Gastrocnemius medialis (tissue), 4 donors: ENCODE measurements at regions not wholly inside any gene's neighbourhood (a gene's known extent, or its start where the extent isn't known, plus 50 kb on each side); places are given as distances from the start of the nearest gene placed in this dataset.
"Not testable (repeated sequence)": the region's sequence is repeated elsewhere in the genome, so short reads cannot be mapped to it uniquely, and the experiment has no call there.

Experiments used
- ATAC-seq, 2 donors: fragments of 150-250 bp; one replicate each; pipeline ENCODE4 v1.9.1; 2016
- DNase-seq, 2 donors: peaks; one replicate each; pipeline ENCODE4 v3.0.0-alpha.2; 2019
- H3K27ac ChIP-seq, 4 donors: fragments of 200-600 bp; sonication (generic); 1 replicate in 1 of 4; 2 replicates in 3 of 4; pipeline ENCODE4 v1.5.1; 2016 to 2018; ENCODE audit warnings: mild to moderate bottlenecking in 2 of 4, moderate library complexity in 1 of 4
- H3K27me3 ChIP-seq, 3 donors: fragments of 200-600 bp; sonication (generic) in 2 of 3; 1 replicate in 1 of 3; 2 replicates in 2 of 3; pipeline versions ENCODE4 v1.5.1 to v1.6.0; 2016 to 2019; ENCODE audit warnings: mild to moderate bottlenecking in 1 of 3, moderate library complexity in 1 of 3
- H3K36me3 ChIP-seq, 2 donors: fragments of 200-600 bp; sonication (generic) in 1 of 2; one replicate each; pipeline ENCODE4 v1.5.1; 2017 to 2018
- H3K4me1 ChIP-seq, 2 donors: fragments of 200-600 bp; sonication (generic) in 1 of 2; one replicate each; pipeline ENCODE4 v1.5.1; 2016 to 2017; ENCODE audit warnings: mild to moderate bottlenecking in 2 of 2
- H3K4me3 ChIP-seq, 4 donors: fragments of 200-600 bp; sonication (generic) in 3 of 4; 1 replicate in 1 of 4; 2 replicates in 3 of 4; pipeline ENCODE4 v1.5.1; 2016 to 2019; ENCODE audit warnings: mild to moderate bottlenecking in 2 of 4
- H3K9me3 ChIP-seq, 3 donors: fragments of 200-600 bp; sonication (generic) in 2 of 3; 1 replicate in 1 of 3; 2 replicates in 2 of 3; pipeline ENCODE4 v1.5.1; 2016 to 2019
- CTCF ChIP-seq, 5 experiments: fragments of 450-650 bp in 3 of 5; fragments of 200-600 bp in 2 of 5; sonication (generic) in 2 of 5; IDR thresholded peaks in 4 of 5; conservative IDR thresholded peaks in 1 of 5; 1 replicate in 4 of 5; 2 replicates in 1 of 5; pipeline ENCODE4 v1.5.1; 2016 to 2019; ENCODE audit warnings: antibody characterized with exemption in 5 of 5, mild to moderate bottlenecking in 3 of 5, moderate library complexity in 3 of 5
- POLR2A ChIP-seq, 2 donors: fragments of 450-650 bp; IDR thresholded peaks; one replicate each; pipeline ENCODE4 v1.6.1; 2017; ENCODE audit warnings: antibody characterized with exemption in 2 of 2, mild to moderate bottlenecking in 2 of 2, moderate library complexity in 2 of 2
- in situ Hi-C, 4 donors: fragments of 200-750 bp; cut with MboI; loops; one replicate each; pipeline versions ENCODE4 v1.15.0 to v1.8.0; 2017; ENCODE audit warnings: low sequenced_read_pairs in 4 of 4
- intact Hi-C: fragments of 100-400 bp; cut with DNase I; formaldehyde crosslinking; loops from one replicate; pipeline ENCODE4 v1.15.1; 2023; ENCODE audit warnings: low total_unique reads

- H3K4me1 ChIP-seq = no peaks in the 10 kb centered on the region
- no peaks in the 10 kb centered on the region for H3K27me3 ChIP-seq
- no peak for ATAC-seq
- H3K4me3 ChIP-seq = no peak overlapping the region
- no peak for DNase-seq
- no peak overlapping the region for H3K27ac ChIP-seq
- H3K9me3 ChIP-seq = no peaks in the 10 kb centered on the region
- intact Hi-C loops (no loop called here), in situ Hi-C loops (no loop called here)
- H3K36me3 ChIP-seq = no peaks in the 10 kb centered on the region
- TF ChIP-seq POLR2A (IDR thresholded peaks at IDR 0.05) (no peak), CTCF (IDR thresholded peaks at IDR 0.05 in 4 of 5, conservative IDR thresholded peaks at IDR 0.05 in 1 of 5) (no peak)
Measured at GRCh38 chr13:53301449-53301848, 272.8 kb downstream of the OLFM4 start.

GRCh38 chr13:53305419-53305818 is 276.8 kb downstream of the OLFM4 start:
- H3K9me3 ChIP-seq, DNase-seq, H3K27ac ChIP-seq, H3K27me3 ChIP-seq, H3K4me3 ChIP-seq, H3K36me3 ChIP-seq, intact Hi-C loops, ATAC-seq, in situ Hi-C loops, H3K4me1 ChIP-seq: not testable (repeated sequence)

- Histone ChIP-seq H3K27me3 (no peaks in the 10 kb centered on the region), H3K4me3 (no peak overlapping the region), H3K9me3 (no peaks in the 10 kb centered on the region), H3K36me3 (no peaks in the 10 kb centered on the region), H3K27ac (no peak overlapping the region), H3K4me1 (no peaks in the 10 kb centered on the region)
- TF ChIP-seq CTCF (IDR thresholded peaks at IDR 0.05 in 4 of 5, conservative IDR thresholded peaks at IDR 0.05 in 1 of 5) = no peak
- no peak for TF ChIP-seq POLR2A (IDR thresholded peaks at IDR 0.05)
- intact Hi-C loops = no loop called here
- in situ Hi-C loops = no loop called here
- DNase-seq (no peak), ATAC-seq (no peak)
Measured at GRCh38 chr13:53310786-53311185, 282.2 kb downstream of the OLFM4 start.

- Histone ChIP-seq H3K9me3 (no peaks in the 10 kb centered on the region), H3K27me3 (no peaks in the 10 kb centered on the region), H3K4me1 (no peaks in the 10 kb centered on the region), H3K36me3 (no peaks in the 10 kb centered on the region), H3K27ac (no peak overlapping the region), H3K4me3 (no peak overlapping the region)
- TF ChIP-seq POLR2A (IDR thresholded peaks at IDR 0.05) = no peak
- TF ChIP-seq CTCF (IDR thresholded peaks at IDR 0.05 in 4 of 5, conservative IDR thresholded peaks at IDR 0.05 in 1 of 5) = no peak
- in situ Hi-C loops = no loop called here
- intact Hi-C loops = no loop called here
- ATAC-seq (no peak), DNase-seq (no peak)
Measured at GRCh38 chr13:53311561-53311960, 282.9 kb downstream of the OLFM4 start.

- no peaks in the 10 kb centered on the region for H3K27me3 ChIP-seq
- no peaks in the 10 kb centered on the region for H3K36me3 ChIP-seq
- intact Hi-C loops (no loop called here), in situ Hi-C loops (no loop called here)
- H3K27ac ChIP-seq = no peak overlapping the region
- no peaks in the 10 kb centered on the region for H3K9me3 ChIP-seq
- no peak for ATAC-seq
- TF ChIP-seq CTCF (IDR thresholded peaks at IDR 0.05 in 4 of 5, conservative IDR thresholded peaks at IDR 0.05 in 1 of 5) = no peak
- no peak for TF ChIP-seq POLR2A (IDR thresholded peaks at IDR 0.05)
- no peak overlapping the region for H3K4me3 ChIP-seq
- no peaks in the 10 kb centered on the region for H3K4me1 ChIP-seq
- DNase-seq = no peak
Measured at GRCh38 chr13:53321296-53321801, 292.7 kb downstream of the OLFM4 start.
